Ramos (cell line): ENCODE measurements at regions not wholly inside any gene's neighbourhood (a gene's known extent, or its start where the extent isn't known, plus 50 kb on each side); places are given as distances from the start of the nearest gene placed in this dataset.
"Not testable (repeated sequence)": the region's sequence is repeated elsewhere in the genome, so short reads cannot be mapped to it uniquely, and the experiment has no call there.

Experiments
- in situ Hi-C: fragments of 300-500 bp; cut with MboI; formaldehyde crosslinking; loops from one replicate; pipeline ENCODE4 v1.14.3; 2022; ENCODE audit warnings: low sequenced_read_pairs; ENCODE audit not compliant: unreplicated experiment

DNA sequence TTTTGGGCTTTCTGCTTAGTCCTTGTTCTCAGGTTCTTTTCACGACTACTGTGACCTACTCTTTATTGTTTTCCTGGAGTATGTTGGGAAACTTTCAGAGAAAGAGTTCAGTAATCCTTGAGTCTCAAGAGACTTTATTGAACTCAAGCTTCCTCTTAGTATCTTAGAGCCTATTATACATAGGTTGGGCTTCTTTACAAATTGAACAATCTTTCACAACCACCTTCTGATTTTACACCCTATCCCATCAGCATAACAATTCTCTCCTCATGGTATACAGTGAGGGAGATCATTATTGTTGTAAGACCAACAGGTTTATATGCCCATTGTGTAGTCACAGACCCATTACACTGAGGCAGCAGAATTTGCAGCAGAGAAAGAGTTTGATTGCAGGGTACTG lies 193.2 kb upstream of the IGF1 start:
- in situ Hi-C loops, result no loop called here

DNA sequence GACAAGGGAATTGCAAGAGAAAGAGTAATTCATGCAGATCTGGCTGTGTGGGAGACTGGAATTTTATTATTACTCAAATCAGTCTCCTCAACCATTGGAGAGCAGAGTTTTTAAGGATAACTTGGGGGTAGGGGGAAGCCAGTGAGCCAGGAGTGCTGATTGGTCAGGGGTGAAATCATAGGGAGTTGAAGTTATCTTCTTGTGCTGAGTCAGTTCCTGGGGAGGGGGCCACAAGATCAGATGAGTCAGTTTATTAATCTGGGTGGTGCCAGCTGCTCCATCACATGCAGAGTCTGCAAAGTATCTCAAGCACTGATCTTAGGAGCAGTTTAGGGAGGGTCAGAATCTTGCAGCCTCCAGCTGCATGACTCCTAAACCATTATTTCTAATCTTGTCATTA lies 191.8 kb upstream of the IGF1 start:
- in situ Hi-C loops, result not testable (repeated sequence)

DNA sequence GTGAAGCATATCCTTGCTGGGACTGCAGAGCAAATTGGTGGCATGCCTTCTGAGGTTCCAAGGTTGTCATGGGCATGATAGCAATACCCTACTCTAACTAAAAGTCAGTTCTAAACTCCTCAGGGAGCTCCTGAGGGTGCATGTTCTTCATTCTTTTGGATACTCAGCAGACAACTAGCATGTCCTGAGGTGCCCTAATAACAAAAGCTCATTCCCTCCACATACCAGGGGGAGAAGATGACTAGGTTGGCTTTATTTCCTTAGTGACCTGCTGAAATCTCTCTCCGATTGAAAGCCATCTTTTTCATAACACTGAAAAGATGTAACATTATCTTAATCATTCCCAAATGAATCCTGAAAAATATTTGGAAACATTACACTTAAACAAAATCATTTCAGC lies 188.7 kb upstream of the IGF1 start:
- in situ Hi-C loops, result no loop called here

DNA sequence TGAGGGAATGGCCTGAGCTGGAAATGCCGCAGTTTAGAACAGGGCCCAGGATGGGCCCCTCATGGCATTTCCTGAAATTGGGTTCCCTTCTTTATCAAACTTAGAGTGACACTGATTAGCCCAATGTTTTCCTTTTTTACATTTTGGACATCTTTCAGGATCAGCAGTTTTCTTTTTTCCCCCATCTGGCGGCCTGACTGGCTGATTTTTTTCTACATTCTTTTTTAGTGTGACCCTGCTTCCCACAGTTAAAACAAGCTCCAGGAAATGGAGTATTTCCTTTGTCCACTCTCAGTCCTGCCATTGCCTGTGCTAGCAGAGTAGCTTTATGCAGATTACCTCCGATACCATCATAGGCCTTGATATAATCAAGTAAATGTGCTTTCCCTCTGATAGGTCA lies 185.8 kb upstream of the IGF1 start:
- in situ Hi-C loops, result not testable (repeated sequence)

DNA sequence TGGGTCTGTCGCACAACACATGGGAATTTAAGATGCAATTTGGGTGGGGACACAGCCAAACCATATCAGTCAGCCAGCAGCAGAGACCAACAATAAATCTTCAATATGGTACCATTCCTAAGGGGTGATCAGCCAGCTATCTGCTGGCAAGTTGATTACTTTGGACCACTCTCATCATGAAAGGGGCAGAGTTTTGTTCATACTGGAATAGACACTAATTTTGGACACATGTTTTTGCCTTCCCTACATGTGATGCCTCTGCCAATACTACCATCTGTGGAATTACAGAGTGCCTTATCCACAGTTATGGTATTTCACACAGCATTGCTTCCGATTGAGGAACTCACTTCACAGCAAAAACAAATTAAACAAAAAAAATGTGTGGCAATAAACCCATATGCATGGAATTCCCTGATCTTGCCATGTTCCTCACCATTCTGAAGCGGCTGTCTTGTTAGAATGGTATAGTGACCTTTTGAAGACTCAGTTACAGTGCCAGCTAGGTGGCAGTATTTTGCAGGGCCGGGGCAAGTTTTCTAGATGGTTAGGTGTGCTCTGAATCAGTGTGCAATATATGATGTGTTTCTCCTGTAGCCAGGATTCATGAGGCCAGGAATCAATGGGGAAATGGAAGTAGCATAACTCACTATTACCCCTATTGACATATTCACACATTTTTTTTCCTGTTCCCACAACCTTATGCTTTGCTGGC lies 179.0 kb upstream of the IGF1 start:
- in situ Hi-C loops, result no loop called here

DNA sequence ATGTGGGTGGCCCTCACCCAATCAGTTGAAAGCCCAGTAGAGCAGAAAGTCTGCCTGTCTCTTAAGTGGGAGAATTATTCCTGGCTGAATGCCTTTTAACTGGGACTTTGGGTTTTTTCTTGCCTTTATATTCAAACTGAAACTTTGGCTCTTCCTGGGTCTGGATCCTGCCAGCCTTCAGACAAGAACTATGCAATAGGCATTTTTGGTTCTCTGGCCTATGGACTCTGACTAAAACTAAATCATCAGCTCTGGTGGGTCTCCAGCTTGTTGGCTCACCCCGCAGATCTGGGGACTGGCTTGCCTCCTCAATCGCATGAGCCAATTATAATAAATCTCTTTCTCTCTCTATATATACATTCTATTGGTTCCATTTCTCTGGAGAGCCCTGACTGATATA lies 173.0 kb upstream of the IGF1 start:
- in situ Hi-C loops, result no loop called here

DNA sequence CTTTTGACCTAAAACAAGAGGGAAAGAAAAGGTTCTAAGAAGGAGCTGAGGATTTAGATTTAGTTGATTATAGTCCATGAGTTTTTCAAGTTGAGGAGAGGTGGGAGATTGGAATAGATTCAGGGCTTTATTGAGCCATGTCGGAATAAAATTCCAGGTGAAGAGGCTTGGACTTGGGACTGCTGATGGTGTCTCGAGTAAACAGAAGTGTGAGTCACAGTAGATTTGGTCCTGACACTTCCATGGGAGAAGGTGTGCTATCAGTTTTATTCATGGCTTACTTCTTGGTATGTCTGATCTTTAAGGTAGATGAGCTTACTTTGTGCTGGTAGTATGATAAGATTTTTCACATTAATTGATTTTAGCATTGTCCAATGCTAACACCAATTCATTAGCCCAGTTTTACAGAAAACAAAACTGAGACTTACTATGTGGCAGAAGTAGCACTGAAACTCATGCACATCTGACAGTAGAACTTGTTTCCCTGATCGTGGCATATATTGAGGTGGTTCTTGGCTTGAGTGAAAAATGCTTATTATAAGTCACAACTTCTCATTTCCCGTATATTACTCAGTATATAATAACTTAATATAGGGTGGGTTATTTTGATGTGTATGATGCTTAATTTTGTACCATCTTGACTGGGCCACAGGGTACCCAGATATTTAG lies 172.4 kb upstream of the IGF1 start:
- in situ Hi-C loops, result no loop called here

DNA sequence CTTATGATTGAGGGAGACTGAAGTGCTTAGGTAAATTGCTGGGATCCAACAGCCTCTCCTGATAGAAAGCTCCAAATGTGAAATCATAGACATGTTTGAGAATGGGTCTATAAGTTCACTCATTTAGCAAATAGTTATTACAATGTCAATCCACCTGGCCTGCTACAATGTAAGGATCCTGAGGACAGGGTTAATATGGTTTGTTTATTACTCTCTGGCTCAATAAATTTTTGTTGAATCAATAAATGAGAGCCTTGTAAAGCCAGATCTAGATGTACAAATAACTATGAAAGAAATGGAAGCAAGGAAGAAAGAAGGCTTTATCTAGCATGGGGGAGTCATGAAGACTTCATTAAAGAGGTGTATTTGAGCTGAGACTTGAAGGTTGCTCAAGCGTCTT lies 165.6 kb upstream of the IGF1 start:
- in situ Hi-C loops, result no loop called here

DNA sequence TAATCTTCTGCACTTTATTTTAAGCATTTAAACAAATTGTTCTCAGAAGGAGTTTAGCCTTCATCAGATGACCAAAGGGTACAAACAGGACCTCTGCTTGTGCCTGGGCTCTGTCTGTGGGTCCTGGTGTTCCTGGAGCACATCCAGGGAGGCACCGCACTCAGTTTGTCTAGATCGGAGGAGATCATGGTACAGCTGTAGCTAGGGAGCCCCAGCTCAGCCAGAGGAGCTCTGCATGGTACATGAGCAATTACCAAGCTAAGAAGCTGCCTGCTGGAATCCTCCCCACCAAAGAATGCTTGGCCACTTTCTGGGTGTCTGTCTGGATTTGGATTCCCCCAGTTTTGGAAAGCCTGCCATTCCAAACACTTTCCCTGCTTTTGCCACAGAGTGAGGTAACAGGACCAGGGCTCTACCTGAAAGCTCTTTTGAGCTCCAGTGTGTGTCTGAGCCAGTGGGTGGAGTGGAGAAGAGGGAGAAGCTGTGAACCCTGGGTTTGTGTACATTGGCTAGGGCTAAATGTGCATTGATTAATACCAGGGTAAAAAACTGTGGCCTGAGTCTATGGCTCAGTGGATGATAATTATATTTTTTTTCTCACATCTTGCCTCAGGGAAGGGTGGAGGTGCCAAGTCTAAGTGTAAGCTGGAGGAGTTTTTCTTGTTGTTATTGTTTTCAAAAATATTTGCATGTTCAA lies 163.7 kb upstream of the IGF1 start:
- in situ Hi-C loops, result no loop called here

DNA sequence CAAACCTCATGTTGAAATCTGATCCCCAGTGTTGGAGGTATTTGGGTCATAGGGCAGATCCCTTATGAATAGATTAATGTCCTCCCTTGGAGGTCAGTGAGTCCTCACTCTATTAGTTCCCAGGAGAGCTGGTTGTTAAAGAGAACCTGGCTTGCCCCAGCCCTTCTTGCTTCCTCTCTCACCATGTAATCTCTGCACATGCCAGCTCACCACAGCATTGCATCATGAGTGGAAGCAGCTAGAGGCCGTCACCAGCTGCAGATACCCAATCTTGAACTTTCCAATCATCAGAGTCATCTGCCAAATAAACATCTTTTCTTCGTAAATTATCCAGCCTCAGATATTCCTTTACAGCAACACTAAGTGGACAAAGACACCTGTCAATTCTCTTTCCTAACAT lies 161.8 kb upstream of the IGF1 start:
- in situ Hi-C loops, result no loop called here

DNA sequence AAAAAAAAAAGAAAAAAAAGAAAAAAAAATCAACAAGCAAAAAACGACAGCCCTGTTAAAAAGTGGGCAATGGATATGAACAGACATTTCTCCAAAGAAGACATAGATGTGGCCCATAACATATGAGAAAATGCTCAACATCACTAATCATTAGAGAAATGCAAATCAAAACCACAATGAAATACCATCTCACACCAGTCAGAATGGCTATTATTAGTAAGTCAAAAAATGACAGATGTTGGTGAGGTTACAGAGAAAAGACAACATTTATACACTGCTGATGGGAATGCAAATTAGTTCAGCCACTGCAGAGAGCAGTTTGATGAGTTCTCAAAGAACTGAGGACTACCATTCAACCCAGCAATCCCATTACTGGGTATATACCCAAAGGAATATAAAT lies 160.3 kb upstream of the IGF1 start:
- in situ Hi-C loops, result not testable (repeated sequence)

DNA sequence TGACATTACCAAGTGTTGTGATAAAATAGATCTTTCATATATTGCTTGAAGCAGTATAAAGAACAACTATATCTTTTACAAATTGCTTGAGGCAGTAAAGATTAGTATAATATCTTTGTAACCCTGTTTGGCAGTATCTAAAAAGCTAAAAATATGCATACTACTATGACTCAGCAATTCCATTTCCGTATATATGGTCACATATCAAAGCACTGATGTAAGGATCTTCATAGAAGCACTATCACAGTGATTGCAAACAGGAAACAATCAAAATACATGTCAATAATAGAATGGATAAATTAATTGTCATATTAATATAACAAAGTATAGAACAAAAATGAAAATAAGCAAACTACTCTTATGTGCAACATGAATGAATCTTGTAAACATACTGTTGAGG lies 158.4 kb upstream of the IGF1 start:
- in situ Hi-C loops, result no loop called here

DNA sequence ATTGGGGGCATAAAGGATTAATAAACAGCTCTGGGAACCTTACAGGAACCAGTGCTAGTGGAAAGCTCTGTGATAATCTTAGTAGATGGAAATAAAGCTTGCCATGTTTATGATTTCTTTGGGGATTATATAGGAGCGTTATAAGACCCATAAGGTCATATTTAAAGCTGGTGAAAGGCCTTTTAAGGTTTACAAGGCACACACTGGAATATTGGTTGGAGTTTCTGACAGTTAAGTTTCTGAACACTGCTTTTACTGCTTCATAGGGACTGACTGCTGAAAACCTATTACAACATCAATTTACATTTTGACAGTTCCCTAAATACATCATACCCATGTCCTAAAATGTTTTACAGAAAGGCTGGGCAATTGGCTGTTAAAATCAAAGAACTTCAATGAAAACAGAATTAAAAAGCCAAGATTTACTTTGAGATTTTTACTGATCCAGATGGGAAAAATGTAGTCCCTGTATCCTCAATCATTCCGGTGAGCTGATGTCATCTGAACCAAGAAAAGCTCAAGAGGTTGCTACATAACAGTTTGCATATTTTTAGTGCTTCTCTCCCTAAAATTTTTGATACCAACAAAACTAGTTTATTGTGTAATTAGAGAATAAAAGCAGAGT lies 153.7 kb upstream of the IGF1 start:
- in situ Hi-C loops, result no loop called here

DNA sequence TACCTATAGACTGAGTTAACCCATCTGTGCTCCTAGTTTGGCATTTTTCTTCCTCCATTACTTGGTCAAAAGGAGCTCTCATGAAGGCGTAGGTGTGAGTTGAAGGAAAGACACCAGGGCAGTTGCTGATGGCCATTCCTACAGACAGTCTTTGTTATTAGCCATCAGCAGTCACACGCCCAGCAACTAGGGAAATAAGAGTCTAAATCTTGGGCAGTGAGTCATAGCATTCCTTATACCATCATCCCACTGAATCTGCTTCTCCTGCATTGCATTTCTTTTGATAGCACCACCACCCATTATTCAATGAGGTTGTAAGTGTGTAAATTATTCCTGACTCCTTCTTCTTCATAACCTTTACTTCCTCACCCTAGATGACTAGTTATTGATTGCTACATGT lies 150.9 kb upstream of the IGF1 start:
- in situ Hi-C loops, result no loop called here

DNA sequence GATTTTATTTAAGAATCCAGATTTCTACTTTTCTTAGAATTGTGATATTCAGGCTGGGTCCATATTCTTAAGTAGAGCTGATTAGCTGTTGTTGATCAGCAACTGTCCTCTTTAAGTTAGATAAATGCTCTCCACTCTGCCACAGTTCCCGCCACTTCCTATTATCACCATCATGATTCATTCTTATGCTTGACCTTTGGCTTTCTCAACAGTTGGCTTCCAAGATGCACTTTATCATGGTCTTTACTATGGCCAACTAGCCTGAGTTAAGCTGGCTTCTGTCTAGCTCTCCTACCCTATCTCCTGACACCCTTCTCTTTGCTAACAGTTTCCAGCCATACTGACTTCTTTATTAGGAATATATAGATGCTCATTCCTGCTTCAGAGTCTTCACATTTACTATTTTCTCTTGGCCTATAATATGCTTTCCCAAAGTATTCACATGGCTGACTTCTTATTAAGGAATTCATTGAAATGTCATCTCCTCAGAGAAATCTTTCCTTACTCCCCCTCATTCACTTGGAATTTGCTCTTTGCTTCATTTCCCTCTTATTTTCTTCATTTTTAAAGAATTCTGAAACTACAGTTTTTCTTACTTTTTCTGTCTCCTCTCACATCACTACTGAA lies 149.0 kb upstream of the IGF1 start:
- in situ Hi-C loops, result no loop called here

DNA sequence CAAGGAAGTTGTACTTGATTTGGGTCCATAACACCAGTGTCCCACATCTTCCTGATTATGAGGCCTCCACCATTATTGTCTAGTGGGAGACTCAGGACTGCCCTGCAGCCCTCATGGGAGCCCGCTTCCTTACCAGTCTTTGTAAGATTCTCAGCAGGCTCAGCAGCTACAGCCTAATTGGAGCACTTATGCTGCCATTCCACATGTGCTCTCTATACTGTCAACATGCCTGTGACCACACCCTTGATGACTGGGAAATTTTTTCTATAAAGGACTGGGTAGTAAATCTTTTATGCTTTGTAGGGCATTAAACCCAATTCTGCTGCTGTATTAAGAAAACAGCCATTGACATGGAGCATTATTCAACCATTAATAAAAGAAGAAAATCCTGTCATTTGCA lies 145.5 kb upstream of the IGF1 start:
- in situ Hi-C loops, result no loop called here

DNA sequence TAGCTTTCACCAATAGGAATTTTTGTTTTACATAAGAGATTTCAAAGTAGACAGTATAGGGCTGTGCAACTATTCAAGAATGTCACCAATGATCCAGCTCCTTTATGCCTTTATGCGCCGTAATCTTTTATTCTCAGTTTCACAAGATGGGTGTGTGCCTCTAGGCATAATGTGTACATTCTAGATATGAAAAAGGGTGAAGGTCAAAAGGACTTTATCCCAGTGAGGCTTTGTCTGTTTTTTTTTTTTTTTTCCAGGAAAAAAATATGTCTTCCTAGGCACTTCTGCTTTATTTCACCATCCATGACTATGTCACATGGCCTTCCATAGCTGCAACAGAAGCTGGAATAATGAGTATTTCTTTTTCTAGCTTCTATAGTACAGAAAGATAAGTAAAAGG lies 142.3 kb upstream of the IGF1 start:
- in situ Hi-C loops, result no loop called here

DNA sequence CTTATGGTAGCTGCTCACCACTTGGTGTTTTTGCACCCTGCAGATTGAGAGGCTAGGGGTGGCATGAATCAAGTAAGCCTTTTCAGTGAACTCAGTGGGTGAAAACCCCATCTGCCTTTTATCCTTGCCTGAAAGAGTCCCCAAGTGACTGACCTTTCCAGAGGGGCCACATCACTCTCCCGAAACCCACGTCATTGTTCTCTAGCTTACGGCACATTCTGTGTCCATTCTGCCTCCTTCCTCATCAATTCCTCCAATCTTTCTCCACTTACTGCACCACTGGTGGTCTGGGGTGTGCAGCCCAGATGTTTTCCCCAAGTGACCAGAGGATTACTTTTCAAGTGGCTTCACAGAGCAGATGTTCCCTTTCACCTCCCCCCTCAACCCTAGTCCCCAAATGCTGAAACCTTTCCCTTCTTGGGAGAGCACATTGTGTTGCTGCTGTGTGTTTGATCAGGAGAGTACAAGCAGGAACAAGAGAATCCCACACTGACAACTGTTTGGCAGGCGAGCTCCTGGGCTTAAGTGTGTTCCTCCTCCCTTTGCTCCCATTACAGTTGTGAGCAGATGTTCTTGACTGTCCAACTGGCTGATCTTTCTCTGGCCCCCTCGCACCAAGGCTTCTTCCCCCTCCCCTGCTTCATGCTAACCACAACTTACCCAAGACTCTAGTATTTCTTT lies 138.0 kb upstream of the IGF1 start:
- in situ Hi-C loops, result no loop called here

DNA sequence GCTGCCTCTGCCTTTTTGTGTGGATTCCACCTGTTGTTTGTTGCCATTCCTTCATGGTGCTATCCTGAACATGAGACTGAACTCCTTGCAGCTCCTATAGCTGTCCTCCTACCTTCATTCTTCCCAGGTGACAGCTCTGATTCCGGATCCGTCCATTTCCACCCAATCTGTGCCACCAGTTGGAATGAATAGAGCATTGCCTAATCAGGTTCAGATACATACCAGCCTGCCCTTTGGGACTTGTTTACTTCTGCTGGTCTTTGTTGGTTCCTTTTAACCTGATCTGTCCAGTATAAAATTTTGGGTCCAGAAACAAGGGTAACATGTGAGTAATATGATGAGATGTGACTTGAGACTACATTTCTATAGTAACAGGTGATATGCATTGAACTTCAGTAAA lies 136.3 kb upstream of the IGF1 start:
- in situ Hi-C loops, result no loop called here

DNA sequence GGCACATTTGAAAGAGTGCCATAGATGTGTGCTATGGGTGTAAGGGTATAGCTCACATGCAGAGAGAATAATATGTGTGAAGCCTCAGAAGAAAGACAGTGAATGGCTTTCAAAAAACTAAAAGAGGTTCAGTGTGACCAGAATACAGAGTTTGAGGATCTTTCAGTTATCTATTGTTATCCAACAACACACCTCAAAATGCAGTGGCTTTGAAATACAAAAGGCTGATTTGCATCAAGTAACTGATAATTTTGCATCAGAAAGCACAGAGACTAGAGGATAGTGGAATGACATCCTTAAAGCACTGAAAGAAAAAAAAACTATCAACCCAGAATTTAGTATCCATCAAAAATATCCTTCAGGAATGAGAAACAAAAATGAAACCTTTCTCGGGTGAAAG lies 131.6 kb upstream of the IGF1 start:
- in situ Hi-C loops, result no loop called here
